HepG2 (cell line): ENCODE measurements at regions not wholly inside any gene's neighbourhood (a gene's known extent, or its start where the extent isn't known, plus 50 kb on each side); places are given as distances from the start of the nearest gene placed in this dataset.
A peak's percentile ranks its signal among the peaks of the same experiment; 100 is the strongest.

Source experiments
- ATAC-seq: fragments of 200-7000 bp; cut with Tn5 transposase; 3 replicates; pipeline ENCODE4 v1.9.1; 2020; ENCODE audit warnings: mild to moderate bottlenecking, moderate library complexity
- BruUV-seq: library from RNA; stranded (reverse); fragments of 400-500 nt; replicated peaks from 2 replicates; lab custom pipeline; 2021; lab: Mats Ljungman, UMichigan
- CTCF ChIA-PET: fragments of 300-600 bp; formaldehyde crosslinking; extraction: SDS; loops from one replicate; lab custom pipeline; 2021; ENCODE audit warnings: low total read pairs, inconsistent platforms, low intra/inter-chr PET ratio; lab: Yijun Ruan, JAX
- POLR2A ChIA-PET: fragments of 350-600 bp; sonication (Branson Sonifier 250); formaldehyde crosslinking; loops from one replicate; lab custom pipeline; 2020; ENCODE audit warnings: antibody characterized with exemption, inconsistent platforms; lab: Yijun Ruan, JAX
- DNase-seq: peaks from one replicate; pipeline ENCODE4 v3.0.0-alpha.2; 2015; ENCODE audit warnings: low spot score
- FAIRE-seq: peaks from 3 replicates; lab custom pipeline; 2011; peaks lifted over from hg19 to GRCh38; lab: Jason Lieb, UNC
- H2AFZ ChIP-seq: one replicate; pipeline ENCODE4 v1.6.1; 2011; ENCODE audit warnings: low read length, inconsistent platforms
- H3K27ac ChIP-seq: fragments of 300-600 bp; 3 replicates; pipeline ENCODE4 v1.8.0; 2011; ENCODE audit warnings: mixed run types, mild to moderate bottlenecking, mixed read lengths, low read length, inconsistent platforms; ENCODE audit not compliant: insufficient read depth; ENCODE audit errors: extremely low read length
- H3K27me3 ChIP-seq, 2 experiments: fragments of 200-600 bp in 1 of 2; 2 replicates in 1 of 2; 3 replicates in 1 of 2; pipeline versions ENCODE4 v1.6.0 to v1.8.0; 2011; ENCODE audit warnings: low read length in 2 of 2, mild to moderate bottlenecking in 2 of 2, moderate library complexity in 2 of 2, inconsistent platforms in 1 of 2; ENCODE audit not compliant: insufficient read depth in 2 of 2, control insufficient read depth in 1 of 2
- H3K36me3 ChIP-seq, 2 experiments: fragments of 200-600 bp in 1 of 2; replicated peaks in 1 of 2; 2 replicates in 1 of 2; 3 replicates in 1 of 2; pipeline versions ENCODE4 v1.5.1 to v1.8.0; 2011; ENCODE audit warnings: low read length in 2 of 2, inconsistent platforms in 1 of 2; ENCODE audit not compliant: insufficient read depth in 2 of 2, control insufficient read depth in 1 of 2
- H3K4me1 ChIP-seq: 2 replicates; pipeline ENCODE4 v1.5.1; 2012; ENCODE audit warnings: low read length, inconsistent platforms; ENCODE audit not compliant: insufficient read depth
- H3K4me2 ChIP-seq: 2 replicates; pipeline ENCODE4 v1.6.0; 2011; ENCODE audit warnings: low read depth, low read length, inconsistent platforms
- H3K4me3 ChIP-seq, 3 experiments: fragments of 200-600 bp in 1 of 3; sonication (generic), shearing (Covaris generic) in 1 of 3; replicated peaks in 1 of 3; 2 replicates each; pipeline ENCODE4 v1.5.1; 2011 to 2016; ENCODE audit warnings: low read length in 3 of 3, inconsistent platforms in 2 of 3, low read depth in 2 of 3, mild to moderate bottlenecking in 2 of 3, control low read depth in 1 of 3, mixed read lengths in 1 of 3; ENCODE audit not compliant: insufficient read depth in 1 of 3
- H3K79me2 ChIP-seq: one replicate; pipeline ENCODE4 v1.6.1; 2011; ENCODE audit warnings: low read length, inconsistent platforms; ENCODE audit not compliant: insufficient read depth
- H3K9ac ChIP-seq: 2 replicates; pipeline ENCODE4 v1.6.0; 2011; ENCODE audit warnings: mild to moderate bottlenecking, low read depth, low read length, inconsistent platforms; ENCODE audit not compliant: insufficient read depth
- H3K9me3 ChIP-seq: 2 replicates; pipeline ENCODE4 v1.5.1; 2012; ENCODE audit warnings: mild to moderate bottlenecking, low read length
- H4K20me1 ChIP-seq: 2 replicates; pipeline ENCODE4 v1.6.0; 2011; ENCODE audit warnings: inconsistent platforms, mild to moderate bottlenecking, low read length, moderate library complexity; ENCODE audit not compliant: insufficient read depth
- ATF1 ChIP-seq: IDR thresholded peaks from 2 replicates; pipeline ENCODE4 v1.6.1; 2016; ENCODE audit warnings: mild to moderate bottlenecking, control low read depth
- HNRNPL ChIP-seq: fragments of 200-400 bp; formaldehyde crosslinking; IDR thresholded peaks from 2 replicates; pipeline ENCODE4 v1.6.1; 2017; ENCODE audit warnings: mild to moderate bottlenecking, low read depth, low read length
- NRL ChIP-seq: sonication (generic); formaldehyde crosslinking; IDR thresholded peaks from 2 replicates; pipeline ENCODE4 v1.5.0; 2020; ENCODE audit warnings: missing genetic modification reagents, mild to moderate bottlenecking, moderate library complexity, borderline replicate concordance
- RXRA ChIP-seq: sonication (generic); formaldehyde crosslinking; IDR thresholded peaks from 2 replicates; pipeline ENCODE4 v1.5.1; 2020; ENCODE audit warnings: missing genetic modification reagents
- SP1 ChIP-seq, 2 experiments: fragments of 450-650 bp in 1 of 2; sonication (generic) in 1 of 2; formaldehyde crosslinking in 1 of 2; IDR thresholded peaks; 2 replicates each; pipeline versions ENCODE4 v1.4.0 to v1.6.1; 2016 to 2020; ENCODE audit warnings: missing genetic modification reagents in 1 of 2
- ZBTB33 ChIP-seq: sonication (generic); formaldehyde crosslinking; IDR thresholded peaks from 2 replicates; pipeline ENCODE4 v1.4.0; 2020; ENCODE audit warnings: missing genetic modification reagents
- ZBTB38 ChIP-seq: sonication (generic); formaldehyde crosslinking; IDR thresholded peaks from 2 replicates; pipeline ENCODE4 v1.5.1; 2020; ENCODE audit warnings: mild to moderate bottlenecking, missing genetic modification reagents
- ZNF512 ChIP-seq: sonication (generic); formaldehyde crosslinking; IDR thresholded peaks from 2 replicates; pipeline ENCODE4 v1.4.0; 2020; ENCODE audit warnings: mild to moderate bottlenecking, missing genetic modification reagents
- ZSCAN29 ChIP-seq: sonication (generic); formaldehyde crosslinking; conservative IDR thresholded peaks from 2 replicates; pipeline ENCODE4 v1.4.0; 2020; ENCODE audit warnings: mild to moderate bottlenecking, missing genetic modification reagents
- WGBS: methylation state at CpG from one replicate; pipeline ENCODE4 v1.1.6; 2017; ENCODE audit warnings: low lambda C conversion rate; 5-methylcytosine and 5-hydroxymethylcytosine counted together
- in situ Hi-C: cut with HindIII; loops from 2 replicates; pipeline ENCODE4 v1.10.0; 2017; ENCODE audit warnings: low pct_unique_long_range_greater_than_20kb; ENCODE audit not compliant: extremely low pct_ligation_motif_present
- intact Hi-C: fragments of 100-400 bp; cut with micrococcal nuclease; formaldehyde crosslinking; loops from one replicate; pipeline ENCODE4 v1.10.0; 2022; ENCODE audit not compliant: unreplicated experiment

- FAIRE-seq (no peak), ATAC-seq (no peak), DNase-seq (no peak)
- Histone ChIP-seq H3K4me1 (peaks cover 68% of the 10 kb centered on the region), H3K4me2 (no peak overlapping the region), H3K9me3 (no peaks in the 10 kb centered on the region), H3K9ac (no peak overlapping the region), H4K20me1 (no peaks in the 10 kb centered on the region), H3K4me3 (no peak overlapping the region), H3K79me2 (no peaks in the 10 kb centered on the region), H3K27me3 (no peaks in the 10 kb centered on the region), H2AFZ (no peak overlapping the region), H3K36me3 (no peaks in the 10 kb centered on the region), H3K27ac (no peak overlapping the region)
- CTCF ChIA-PET = no interaction called here
- TF ChIP-seq NRL (CRISPR knock-in tag) (no peak), SP1 (IDR thresholded peaks at IDR 0.05) (no peak), SP1 (CRISPR knock-in tag; IDR thresholded peaks at IDR 0.05) (no peak), ZBTB38 (no peak), ATF1 (CRISPR knock-in tag) (no peak), ZNF512 (no peak), RXRA (CRISPR knock-in tag) (no peak)
- no TSS peak for BruUV-seq
- intact Hi-C loops = no loop called here
- 98% methylated on average over 50 of the region's 51 CpGs for WGBS
- POLR2A ChIA-PET = interaction anchor here (1.0 kb wide), 1 partner anchor 20 kb away, joined by 4 read pairs; no protein-coding TSS in a partner anchor
- in situ Hi-C loops = no loop called here
These were observed 70.6 kb downstream of the C9orf50 start for GRCh38 chr9:129550199-129550839.

- no peak overlapping the region; the same call in 1 of the 2 replicates for H3K9ac ChIP-seq
- TF ChIP-seq ZBTB33 (CRISPR knock-in tag) (peak; percentile 34; the same call in 1 of the 2 replicates), HNRNPL (0 out of 2 replicates have a peak, but pooled peaks have one; percentile 9), ZSCAN29 (CRISPR knock-in tag) (no peak)
- no TSS peak for BruUV-seq
- DNase-seq = no peak
- ChIA-PET POLR2A (interaction anchor here (1.0 to 3.1 kb wide), 3 partner anchors 8 to 57 kb away, joined by 3 to 32 read pairs (median 4); no protein-coding TSS in a partner anchor), CTCF (no interaction called here)
- H2AFZ ChIP-seq = no peak overlapping the region
- H3K4me1 ChIP-seq = peaks cover 62% of the 10 kb centered on the region
- H3K9me3 ChIP-seq = no peaks in the 10 kb centered on the region
- H3K27ac ChIP-seq = peak overlapping the region; percentile 55
- no peaks in the 10 kb centered on the region for H3K79me2 ChIP-seq
- no peak overlapping the region for H3K4me3 ChIP-seq
- H4K20me1 ChIP-seq = no peaks in the 10 kb centered on the region
- ATAC-seq = no peak
- FAIRE-seq = no peak
- no peaks in the 10 kb centered on the region for H3K36me3 ChIP-seq
- H3K27me3 ChIP-seq = no peaks in the 10 kb centered on the region
- intact Hi-C loops = no loop called here
- H3K4me2 ChIP-seq = no peak overlapping the region
- 92% methylated on average over 26 of the region's 30 CpGs for whole genome bisulfite sequencing
- in situ Hi-C loops = no loop called here
These were observed 71.2 kb downstream of the C9orf50 start for GRCh38 chr9:129549684-129550083.
